Mesothelial cell of epicardium (in vitro differentiated cells): ENCODE measurements at regions not wholly inside any gene's neighbourhood (a gene's known extent, or its start where the extent isn't known, plus 50 kb on each side); places are given as distances from the start of the nearest gene placed in this dataset.

Experiments used
- DNase-seq, 2 experiments: peaks; one replicate each; pipeline ENCODE4 v3.0.0; 2021; ENCODE audit warnings: low spot score in 2 of 2; ENCODE audit not compliant: unreplicated experiment in 2 of 2
- H3K27ac Mint-ChIP-seq: 2 replicates; pipeline ENCODE4 v1.8.0; 2021; ENCODE audit warnings: mixed read lengths
- H3K27me3 Mint-ChIP-seq: 2 replicates; pipeline ENCODE4 v1.8.0; 2021; ENCODE audit warnings: low read depth, mixed read lengths
- H3K36me3 Mint-ChIP-seq: 2 replicates; pipeline ENCODE4 v1.8.0; 2021; ENCODE audit warnings: mixed read lengths
- H3K4me1 Mint-ChIP-seq: 2 replicates; pipeline ENCODE4 v1.8.0; 2021; ENCODE audit warnings: mixed read lengths
- H3K4me3 Mint-ChIP-seq: 2 replicates; pipeline ENCODE4 v1.8.0; 2021; ENCODE audit warnings: mild to moderate bottlenecking, moderate library complexity, mixed read lengths
- H3K9me3 Mint-ChIP-seq: 2 replicates; pipeline ENCODE4 v1.8.0; 2021; ENCODE audit warnings: mixed read lengths
- CTCF ChIP-seq: fragments of 200-600 bp; sonication (generic); IDR thresholded peaks from one replicate; pipeline ENCODE4 v1.5.0; 2021; ENCODE audit warnings: antibody characterized with exemption; ENCODE audit not compliant: unreplicated experiment

- H3K27ac Mint-ChIP-seq: no peak overlapping the region
- TF ChIP-seq CTCF: no peak
- H3K9me3 Mint-ChIP-seq: no peaks in the 10 kb centered on the region
- H3K36me3 Mint-ChIP-seq: no peaks in the 10 kb centered on the region
- H3K27me3 Mint-ChIP-seq: no peaks in the 10 kb centered on the region
- no peaks in the 10 kb centered on the region for H3K4me1 Mint-ChIP-seq
- no peak overlapping the region for H3K4me3 Mint-ChIP-seq
- no peak for DNase-seq
Measured at GRCh38 chr5:23027830-23028229, 174.7 kb upstream of the CDH12 start.

GRCh38 chr5:23027331-23027730, 174.2 kb upstream of the CDH12 start:
- H3K9me3 Mint-ChIP-seq: no peaks in the 10 kb centered on the region
- no peaks in the 10 kb centered on the region for H3K4me1 Mint-ChIP-seq
- no peak overlapping the region for H3K4me3 Mint-ChIP-seq
- H3K36me3 Mint-ChIP-seq: no peaks in the 10 kb centered on the region
- no peak overlapping the region for H3K27ac Mint-ChIP-seq
- no peak for TF ChIP-seq CTCF
- DNase-seq: no peak
- H3K27me3 Mint-ChIP-seq: no peaks in the 10 kb centered on the region

- H3K4me3 Mint-ChIP-seq: no peak overlapping the region
- H3K27me3 Mint-ChIP-seq: no peaks in the 10 kb centered on the region
- no peak for DNase-seq
- no peak for TF ChIP-seq CTCF
- no peaks in the 10 kb centered on the region for H3K9me3 Mint-ChIP-seq
- H3K4me1 Mint-ChIP-seq: no peaks in the 10 kb centered on the region
- no peak overlapping the region for H3K27ac Mint-ChIP-seq
- H3K36me3 Mint-ChIP-seq: no peaks in the 10 kb centered on the region
Measured at GRCh38 chr5:23026252-23027170, 173.4 kb upstream of the CDH12 start.

- Mint-ChIP-seq H3K4me3 (no peak overlapping the region), H3K27me3 (no peaks in the 10 kb centered on the region), H3K27ac (no peak overlapping the region), H3K4me1 (no peaks in the 10 kb centered on the region), H3K36me3 (no peaks in the 10 kb centered on the region), H3K9me3 (no peaks in the 10 kb centered on the region)
- DNase-seq: no peak
- TF ChIP-seq CTCF: no peak
Measured at GRCh38 chr5:23025629-23026233, 172.6 kb upstream of the CDH12 start.

GRCh38 chr5:23024470-23024869, 171.3 kb upstream of the CDH12 start:
- Mint-ChIP-seq H3K4me1 (no peaks in the 10 kb centered on the region), H3K36me3 (no peaks in the 10 kb centered on the region), H3K9me3 (no peaks in the 10 kb centered on the region), H3K27ac (no peak overlapping the region), H3K27me3 (no peaks in the 10 kb centered on the region), H3K4me3 (no peak overlapping the region)
- TF ChIP-seq CTCF: no peak
- DNase-seq: no peak
